Vagina (tissue), 2 donors: ENCODE measurements at regions not wholly inside any gene's neighbourhood (a gene's known extent, or its start where the extent isn't known, plus 50 kb on each side); places are given as distances from the start of the nearest gene placed in this dataset.
"Not testable (repeated sequence)": the region's sequence is repeated elsewhere in the genome, so short reads cannot be mapped to it uniquely, and the experiment has no call there.

Experiments
- DNase-seq, 2 donors: peaks; one replicate each; pipeline ENCODE4 v3.0.0-alpha.2; 2017; ENCODE audit errors: extremely low spot score in 2 of 2
- H3K27ac ChIP-seq: fragments of 200-600 bp; sonication (generic); one replicate; pipeline ENCODE4 v1.5.1; 2019
- H3K27me3 ChIP-seq: fragments of 200-600 bp; sonication (generic); one replicate; pipeline ENCODE4 v1.5.1; 2019
- H3K36me3 ChIP-seq, 2 donors: fragments of 200-600 bp; sonication (generic); one replicate each; pipeline ENCODE4 v1.5.1; 2017 to 2019
- H3K4me1 ChIP-seq: fragments of 200-600 bp; sonication (generic); one replicate; pipeline ENCODE4 v1.5.1; 2019
- H3K4me3 ChIP-seq, 2 donors: fragments of 200-600 bp; sonication (generic); 1 replicate in 1 of 2; 2 replicates in 1 of 2; pipeline ENCODE4 v1.5.1; 2016 to 2019
- H3K9me3 ChIP-seq: fragments of 200-600 bp; sonication (generic); one replicate; pipeline ENCODE4 v1.5.1; 2019
- CTCF ChIP-seq, 3 experiments: fragments of 450-650 bp in 2 of 3; fragments of 200-600 bp in 1 of 3; sonication (generic) in 1 of 3; IDR thresholded peaks; one replicate each; pipeline ENCODE4 v1.5.1; 2017 to 2019; ENCODE audit warnings: antibody characterized with exemption in 3 of 3, mild to moderate bottlenecking in 2 of 3, moderate library complexity in 2 of 3
- POLR2A ChIP-seq, 2 donors: fragments of 450-650 bp; IDR thresholded peaks; one replicate each; pipeline ENCODE4 v1.6.1; 2017; ENCODE audit warnings: antibody characterized with exemption in 2 of 2, mild to moderate bottlenecking in 2 of 2, moderate library complexity in 2 of 2
- POLR2AphosphoS5 ChIP-seq, 2 donors: sonication (generic); formaldehyde crosslinking; IDR thresholded peaks; one replicate each; pipeline ENCODE4 v1.9.0; 2017; ENCODE audit warnings: antibody characterized with exemption in 2 of 2, mild to moderate bottlenecking in 2 of 2, low read depth in 1 of 2; ENCODE audit not compliant: insufficient read depth in 1 of 2
- intact Hi-C: fragments of 100-400 bp; cut with DNase I; formaldehyde crosslinking; loops from one replicate; pipeline ENCODE4 v1.15.1; 2023

- intact Hi-C loops = no loop called here
- H3K4me1 ChIP-seq = no peaks in the 10 kb centered on the region
- TF ChIP-seq POLR2AphosphoS5 (IDR thresholded peaks at IDR 0.05; ENCODE audit: insufficient read depth in 1 of 2, low read depth in 1 of 2) (no peak), CTCF (IDR thresholded peaks at IDR 0.05) (no peak), POLR2A (IDR thresholded peaks at IDR 0.05) (no peak)
- no peak overlapping the region for H3K27ac ChIP-seq
- no peaks in the 10 kb centered on the region for H3K9me3 ChIP-seq
- no peaks in the 10 kb centered on the region for H3K36me3 ChIP-seq
- no peak for DNase-seq
- H3K4me3 ChIP-seq = no peak overlapping the region
- H3K27me3 ChIP-seq = no peaks in the 10 kb centered on the region
Measured at GRCh38 chr3:106093616-106094015, 224.8 kb upstream of the CBLB start.

- Histone ChIP-seq H3K27ac (no peak overlapping the region), H3K4me3 (no peak overlapping the region), H3K27me3 (no peaks in the 10 kb centered on the region), H3K9me3 (no peaks in the 10 kb centered on the region), H3K4me1 (no peaks in the 10 kb centered on the region), H3K36me3 (no peaks in the 10 kb centered on the region)
- intact Hi-C loops = no loop called here
- DNase-seq = no peak
- TF ChIP-seq POLR2A (IDR thresholded peaks at IDR 0.05) = no peak
- TF ChIP-seq POLR2AphosphoS5 (IDR thresholded peaks at IDR 0.05; ENCODE audit: insufficient read depth in 1 of 2, low read depth in 1 of 2) = no peak
Measured at GRCh38 chr3:106097817-106098435, 229.1 kb upstream of the CBLB start.

GRCh38 chr3:106103383-106103782 is 234.6 kb upstream of the CBLB start:
- Histone ChIP-seq H3K4me1 (no peaks in the 10 kb centered on the region), H3K9me3 (no peaks in the 10 kb centered on the region), H3K4me3 (no peak overlapping the region), H3K27me3 (no peaks in the 10 kb centered on the region), H3K27ac (no peak overlapping the region), H3K36me3 (no peaks in the 10 kb centered on the region)
- no peak for TF ChIP-seq CTCF (IDR thresholded peaks at IDR 0.05)
- TF ChIP-seq POLR2A (IDR thresholded peaks at IDR 0.05) = no peak
- TF ChIP-seq POLR2AphosphoS5 (IDR thresholded peaks at IDR 0.05; ENCODE audit: insufficient read depth in 1 of 2, low read depth in 1 of 2) = no peak
- no peak for DNase-seq
- intact Hi-C loops = no loop called here

- Histone ChIP-seq H3K36me3 (no peaks in the 10 kb centered on the region), H3K27me3 (no peaks in the 10 kb centered on the region), H3K4me1 (no peaks in the 10 kb centered on the region), H3K27ac (no peak overlapping the region), H3K9me3 (no peaks in the 10 kb centered on the region), H3K4me3 (no peak overlapping the region)
- DNase-seq = no peak
- TF ChIP-seq POLR2A (IDR thresholded peaks at IDR 0.05) (no peak), POLR2AphosphoS5 (IDR thresholded peaks at IDR 0.05; ENCODE audit: insufficient read depth in 1 of 2, low read depth in 1 of 2) (no peak), CTCF (IDR thresholded peaks at IDR 0.05) (no peak)
- intact Hi-C loops = no loop called here
Measured at GRCh38 chr3:106104078-106104477, 235.3 kb upstream of the CBLB start.

GRCh38 chr3:106108925-106109324 is 240.1 kb upstream of the CBLB start:
- Histone ChIP-seq H3K27ac (no peak overlapping the region), H3K4me1 (no peaks in the 10 kb centered on the region), H3K4me3 (no peak overlapping the region), H3K27me3 (no peaks in the 10 kb centered on the region), H3K9me3 (no peaks in the 10 kb centered on the region), H3K36me3 (no peaks in the 10 kb centered on the region)
- TF ChIP-seq CTCF (IDR thresholded peaks at IDR 0.05) (no peak), POLR2AphosphoS5 (IDR thresholded peaks at IDR 0.05; ENCODE audit: insufficient read depth in 1 of 2, low read depth in 1 of 2) (no peak), POLR2A (IDR thresholded peaks at IDR 0.05) (no peak)
- no peak for DNase-seq
- intact Hi-C loops = no loop called here

- intact Hi-C loops, H3K4me3 ChIP-seq, H3K36me3 ChIP-seq, DNase-seq, H3K9me3 ChIP-seq, H3K4me1 ChIP-seq, H3K27me3 ChIP-seq, H3K27ac ChIP-seq: not testable (repeated sequence)
Measured at GRCh38 chr3:106112561-106112960, 243.7 kb upstream of the CBLB start.
